ENCODE measurements at regions not wholly inside any gene's neighbourhood (a gene's known extent, or its start where the extent isn't known, plus 50 kb on each side); places are given as distances from the start of the nearest gene placed in this dataset.

DNA sequence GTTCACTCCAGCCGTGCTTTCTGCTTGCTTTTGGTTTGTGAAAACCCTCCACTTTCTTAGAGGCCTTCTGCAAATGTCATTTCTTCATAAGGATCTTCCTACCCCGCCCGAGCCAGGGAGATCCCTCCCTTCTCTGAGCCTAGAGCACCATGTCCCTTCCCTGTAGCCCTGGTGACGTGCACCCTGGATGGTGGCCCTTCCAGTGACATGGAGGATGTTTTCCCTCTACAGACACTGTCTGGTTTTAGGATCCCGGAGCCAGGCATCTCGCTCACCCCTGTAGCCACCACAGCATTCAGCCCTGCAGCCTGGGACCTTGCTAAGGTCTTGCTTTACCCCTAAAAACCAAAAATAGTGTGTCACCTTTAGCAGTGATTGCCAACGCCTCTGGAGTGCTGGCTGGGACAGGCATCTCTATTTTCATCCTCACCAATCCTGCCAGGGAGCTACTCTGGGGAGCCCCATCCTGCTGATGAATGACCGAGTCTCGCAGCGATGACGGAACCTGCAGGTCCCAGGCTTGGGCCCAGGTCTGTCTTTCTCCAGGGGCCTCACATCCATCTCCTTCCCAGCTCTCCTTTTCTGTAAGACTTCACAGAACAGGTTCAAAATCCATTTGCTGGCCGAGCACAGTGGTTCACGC, 394.1 kb upstream of the TNRC6C start:
- no peak for DNase-seq

DNA sequence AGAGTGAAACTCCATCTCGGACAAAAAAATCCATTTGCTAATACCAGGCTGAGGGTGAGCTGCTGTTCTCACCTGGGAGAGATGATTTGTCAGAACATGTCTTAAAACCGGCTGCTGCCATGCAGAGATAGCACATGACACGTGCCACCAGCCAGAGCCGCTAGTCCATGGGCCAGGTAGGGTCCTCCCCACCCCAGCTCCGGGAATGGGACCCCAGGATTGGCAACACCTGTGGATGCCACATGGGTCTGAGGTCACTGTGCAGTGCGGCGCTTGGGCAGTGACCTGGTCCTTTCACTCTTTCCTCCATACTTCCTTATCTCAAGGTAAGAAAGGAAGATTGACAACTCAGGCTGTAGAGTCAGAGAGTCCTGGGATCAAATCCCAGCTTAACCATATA, 393.3 kb upstream of the TNRC6C start:
- DNase-seq: no peak

DNA sequence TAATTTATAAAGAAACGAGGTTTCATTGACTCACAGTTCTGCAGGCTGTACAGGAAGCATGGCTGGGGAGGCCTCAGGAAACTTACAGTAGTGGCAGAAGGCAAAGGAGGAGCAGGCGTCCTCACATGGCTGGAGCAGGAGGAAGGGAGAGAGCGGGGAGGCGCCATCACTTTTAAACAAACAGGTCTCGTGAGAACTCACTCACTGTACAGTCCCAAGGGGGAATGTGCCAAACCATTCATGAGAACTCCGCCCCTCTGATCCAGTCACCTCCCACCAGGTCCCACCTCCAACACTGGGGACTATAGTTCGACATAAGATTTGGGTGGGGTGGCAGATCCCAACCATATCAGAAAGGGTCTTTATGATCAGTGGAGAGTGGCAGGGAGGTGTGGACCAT, 392.4 kb upstream of the TNRC6C start:
- DNase-seq: no peak

DNA sequence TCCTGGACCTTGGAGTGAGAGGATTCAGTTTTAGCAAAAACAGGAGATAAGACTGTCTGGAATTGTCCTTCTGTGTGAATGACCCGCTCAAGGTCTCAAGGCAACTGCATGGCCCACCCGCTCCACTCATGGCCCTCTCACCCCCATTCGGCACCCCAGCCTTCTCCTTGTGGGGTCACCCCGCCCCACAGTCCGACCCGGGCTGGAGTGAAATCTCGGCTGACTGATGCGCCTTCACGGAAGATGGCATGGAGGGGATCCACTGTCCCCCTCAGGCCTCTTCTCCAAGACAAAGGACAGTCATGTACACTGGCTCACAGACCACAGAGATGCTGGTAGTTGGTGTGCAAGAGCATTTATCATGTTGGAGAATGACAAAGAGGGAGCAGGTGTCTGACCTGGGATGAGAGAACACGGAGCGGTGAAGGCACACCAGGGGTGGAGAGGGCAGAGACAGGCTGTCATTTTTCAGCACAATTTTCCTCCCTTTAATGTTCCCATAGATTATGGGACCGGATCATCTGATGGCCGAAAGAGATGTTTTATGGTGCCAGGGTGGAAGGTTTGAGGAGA, 391.9 kb upstream of the TNRC6C start:
- DNase-seq: no peak

DNA sequence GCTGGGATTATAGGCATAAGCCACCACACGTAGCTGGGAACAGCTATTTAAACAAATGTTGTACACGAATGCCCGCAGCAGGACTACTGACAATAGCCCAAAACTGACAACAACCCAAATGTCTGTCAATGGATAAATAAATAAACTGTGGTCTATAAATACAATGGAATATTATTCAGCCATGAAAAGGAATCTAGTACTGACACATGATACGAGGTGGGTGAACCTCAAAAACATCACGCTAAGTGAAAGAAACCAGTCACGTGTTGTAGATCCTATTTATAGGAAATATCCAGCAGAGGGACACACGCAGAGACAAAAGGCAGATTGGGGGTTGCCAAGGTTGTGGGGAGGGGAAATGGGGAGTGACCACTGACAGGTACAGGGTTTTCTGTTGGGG, 390.0 kb upstream of the TNRC6C start:
- no peak for DNase-seq

DNA sequence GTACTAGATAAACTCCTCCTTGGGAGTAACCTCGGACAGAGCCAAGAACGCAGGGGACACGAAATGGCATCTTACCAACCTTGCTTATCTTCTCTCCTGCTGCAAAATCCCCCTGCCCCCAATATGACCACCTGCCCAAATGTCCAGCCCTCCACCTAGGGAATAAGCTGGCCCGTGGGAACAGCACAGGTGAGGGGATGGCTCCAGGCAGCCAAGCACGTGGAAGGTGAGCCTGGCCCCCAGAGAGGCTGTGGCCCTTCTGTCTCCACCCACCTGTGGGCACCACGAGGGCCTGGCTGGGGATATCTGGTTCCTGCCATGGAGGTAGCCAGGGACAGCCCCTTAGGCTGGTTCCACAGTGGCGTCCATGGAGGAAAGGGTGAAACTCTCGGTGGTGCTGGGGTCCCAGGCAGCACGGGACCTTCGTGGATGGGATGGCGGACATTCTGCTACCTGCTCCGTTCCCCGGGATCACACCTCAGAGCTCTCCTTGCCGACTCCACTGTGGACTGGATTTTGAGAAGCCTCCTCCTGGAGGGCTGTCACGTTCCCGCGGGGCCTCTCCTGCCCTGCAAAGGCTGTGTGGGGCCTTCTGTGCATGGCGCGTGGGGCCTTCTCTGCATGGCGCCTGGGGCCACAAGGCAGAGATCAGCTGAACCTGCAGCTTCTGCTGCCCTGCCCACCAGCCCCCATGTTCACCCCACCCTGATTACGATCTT, 388.5 kb upstream of the TNRC6C start:
- no peak for DNase-seq

DNA sequence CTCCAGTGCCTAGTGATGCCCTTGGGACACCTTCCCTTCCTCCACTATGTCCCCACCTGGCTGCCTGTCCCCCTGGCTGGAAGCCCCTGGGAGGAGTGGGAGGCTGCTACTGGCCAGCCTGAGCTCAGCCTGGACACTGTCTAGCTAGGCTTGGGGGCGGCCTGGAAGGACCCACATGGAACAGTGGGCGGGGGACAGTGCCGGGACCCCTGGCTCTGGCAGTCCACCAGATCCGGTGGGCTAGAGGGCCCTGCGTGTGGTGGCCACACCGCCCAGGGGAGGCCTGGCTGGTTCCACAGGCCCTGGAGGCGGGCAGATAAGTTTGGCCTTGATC, 388.0 kb upstream of the TNRC6C start:
- DNase-seq: no peak

DNA sequence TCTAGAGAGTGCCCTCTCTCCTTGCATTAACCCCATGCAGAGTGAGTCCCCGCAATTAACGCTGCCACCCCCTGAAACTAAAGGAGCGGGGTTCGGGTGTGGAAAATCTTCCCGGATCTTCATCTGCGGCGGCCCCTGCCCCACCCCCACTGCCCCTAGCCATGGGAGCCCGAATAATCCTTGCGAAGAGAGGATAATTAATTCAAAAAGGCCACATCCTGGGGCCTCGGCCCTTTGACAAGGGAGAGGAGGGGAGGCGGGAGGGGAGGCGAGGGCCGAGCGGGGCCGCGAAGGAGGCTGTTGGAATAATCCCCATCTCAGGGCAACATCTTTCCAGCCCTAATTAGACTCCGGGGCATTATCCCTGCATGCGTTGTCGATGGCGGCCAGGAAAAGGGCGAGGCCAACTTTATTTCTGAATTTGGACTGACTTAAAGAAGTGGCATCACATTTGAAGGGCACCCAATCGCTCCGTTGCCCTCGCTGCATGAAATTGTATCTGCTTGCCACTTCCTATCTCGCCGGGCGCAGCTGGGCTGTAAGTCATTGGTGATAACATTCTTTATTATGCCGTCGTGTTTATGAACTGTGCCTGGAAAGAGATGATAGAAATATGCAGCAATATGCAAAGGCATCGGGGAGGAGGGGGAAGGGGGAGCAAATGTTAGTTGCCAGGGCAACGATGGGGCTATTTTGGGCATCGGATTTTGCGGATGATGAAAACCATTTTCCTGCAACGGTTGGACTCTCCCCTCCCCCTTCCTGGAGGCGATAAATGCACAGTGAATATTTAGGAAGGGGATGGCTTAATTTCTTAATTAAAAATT, 387.1 kb upstream of the TNRC6C start:
- no peak for DNase-seq

DNA sequence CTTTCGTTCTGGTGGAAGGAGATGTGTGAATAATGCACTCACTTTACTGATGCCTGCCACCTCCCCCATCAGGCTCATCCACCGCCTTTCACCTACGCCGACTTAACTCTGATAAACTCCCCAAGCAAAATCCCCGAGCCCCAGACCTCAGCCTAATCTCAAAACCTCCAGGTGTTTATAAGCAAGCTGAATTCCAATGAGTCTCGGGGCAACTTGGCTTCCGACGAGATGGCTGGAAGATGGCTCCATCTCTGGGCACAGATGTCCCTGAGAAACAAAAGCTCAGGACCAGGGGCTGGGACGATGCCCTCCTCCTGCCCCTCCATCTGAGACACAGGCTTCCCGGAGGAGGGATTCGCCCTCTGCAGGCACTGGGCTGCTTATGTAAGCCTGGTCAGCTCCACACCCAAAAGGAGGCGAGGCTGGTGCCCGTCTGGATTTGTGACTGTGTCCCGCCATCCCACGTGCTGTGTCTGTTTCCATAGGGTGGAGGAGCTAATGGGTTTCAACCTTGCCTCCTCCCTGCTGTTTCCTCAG, 386.4 kb upstream of the TNRC6C start:
- DNase-seq: no peak

DNA sequence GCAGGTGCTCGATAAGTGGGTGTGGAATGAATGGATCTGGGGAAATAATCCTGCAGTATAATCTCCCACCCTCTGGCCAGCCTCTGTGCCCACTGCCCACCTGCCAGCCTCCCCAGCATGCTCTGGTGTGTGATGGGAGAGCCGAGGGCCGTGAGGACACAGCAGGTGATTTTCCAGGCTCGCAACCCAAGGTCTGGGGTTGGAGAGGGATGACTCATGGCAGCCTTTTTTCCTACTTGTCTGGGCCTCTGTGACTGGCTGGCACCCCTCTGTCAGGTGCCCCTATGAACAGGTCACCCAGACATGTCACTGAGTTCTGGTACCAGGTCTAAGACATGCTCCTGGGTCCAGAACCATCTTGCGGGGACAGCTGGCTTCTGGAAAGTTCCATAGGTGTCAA, 385.7 kb upstream of the TNRC6C start:
- no peak for DNase-seq

DNA sequence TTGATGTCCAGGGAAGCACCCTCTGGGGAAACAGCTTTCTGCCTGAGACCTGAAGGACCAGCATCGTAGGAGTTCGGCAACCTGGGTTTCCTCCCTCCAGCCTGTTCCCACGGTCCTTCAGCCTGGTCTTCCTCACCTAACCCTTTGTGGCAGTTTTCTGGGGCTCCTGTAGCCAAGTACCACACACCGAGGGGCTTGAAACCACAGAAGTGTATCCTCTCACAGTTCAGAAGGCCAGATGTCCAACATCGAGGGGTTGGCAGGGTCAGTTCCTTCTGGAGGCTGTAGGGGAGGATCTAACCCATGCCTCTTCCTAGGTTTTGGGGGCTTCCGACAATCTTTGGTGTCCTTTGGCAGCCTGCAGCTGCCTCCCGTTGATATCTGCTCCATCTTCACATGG, 381.0 kb upstream of the TNRC6C start:
- no peak for DNase-seq

DNA sequence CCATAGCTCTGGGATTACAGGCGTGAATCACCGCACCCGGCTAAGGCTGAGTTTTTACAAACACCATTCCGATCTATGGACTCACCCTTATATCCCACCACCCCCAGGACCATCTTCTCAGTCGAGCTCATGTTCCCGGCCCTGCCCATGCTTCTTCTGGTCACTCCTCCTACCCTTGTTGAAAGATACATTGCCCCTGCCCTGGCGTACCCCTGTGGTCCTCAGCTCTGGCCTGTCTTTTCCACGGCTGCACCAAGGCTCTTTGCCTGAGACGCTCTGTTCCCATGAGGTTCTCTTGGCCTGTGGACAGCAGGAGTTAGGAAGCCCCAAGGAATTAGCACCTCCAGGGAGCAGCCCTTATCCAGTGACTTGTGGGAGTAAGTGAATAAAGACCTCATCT, 379.4 kb upstream of the TNRC6C start:
- no peak for DNase-seq

DNA sequence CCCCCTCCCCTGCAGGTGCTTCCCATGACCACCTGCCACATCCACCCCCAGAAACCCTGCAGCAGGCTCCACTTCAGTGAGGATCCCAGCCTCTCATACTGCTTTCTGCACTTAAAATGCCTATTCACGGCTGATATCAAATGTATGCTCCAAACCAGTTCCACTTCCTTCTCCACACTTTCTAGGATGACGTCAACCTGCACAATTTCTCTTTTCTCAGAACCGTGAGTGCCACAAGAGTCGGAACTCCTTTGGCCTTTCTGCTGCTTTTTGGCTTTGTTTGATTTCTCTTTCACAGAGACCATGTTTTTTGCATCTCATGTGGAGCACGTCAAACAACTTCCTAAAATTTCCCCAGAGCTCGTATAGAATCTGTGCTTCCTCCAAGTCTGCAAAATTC, 378.8 kb upstream of the TNRC6C start:
- no peak for DNase-seq

DNA sequence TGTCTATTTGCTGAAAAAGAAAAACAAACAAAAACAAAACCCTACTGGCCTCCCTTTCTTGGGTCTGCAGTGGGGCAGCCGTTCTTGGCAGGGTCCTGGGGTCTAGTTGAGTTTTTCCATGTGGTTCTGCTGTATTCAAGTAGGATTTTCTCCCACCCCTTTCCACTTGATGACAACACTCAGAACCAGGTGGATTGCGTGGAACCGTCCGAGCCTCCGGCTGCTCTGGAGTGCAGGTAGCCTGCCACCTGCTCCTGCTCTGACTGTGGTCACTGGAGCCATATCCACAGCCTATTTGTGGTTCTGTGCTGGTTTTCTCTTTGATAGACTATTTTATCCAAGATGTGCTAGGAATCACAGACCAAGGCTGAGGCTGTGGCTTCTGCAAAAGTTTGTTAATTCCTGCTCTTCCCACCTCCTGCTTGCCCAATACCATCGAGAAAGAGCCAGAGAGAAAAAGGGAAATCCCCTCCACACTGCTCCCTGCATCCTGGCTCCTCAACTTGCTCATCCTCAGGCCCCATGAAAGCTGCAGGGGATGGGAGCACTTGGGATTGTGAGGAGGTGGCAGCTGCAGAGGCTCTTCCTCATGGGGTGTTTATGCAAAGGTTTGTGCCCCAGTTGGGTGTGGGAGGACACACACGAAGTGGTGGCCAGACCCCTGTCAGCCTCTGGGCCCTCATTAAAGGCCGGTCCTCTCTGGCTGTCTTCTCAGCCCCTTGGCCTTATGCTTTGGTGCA, 377.8 kb upstream of the TNRC6C start:
- DNase-seq: no peak

DNA sequence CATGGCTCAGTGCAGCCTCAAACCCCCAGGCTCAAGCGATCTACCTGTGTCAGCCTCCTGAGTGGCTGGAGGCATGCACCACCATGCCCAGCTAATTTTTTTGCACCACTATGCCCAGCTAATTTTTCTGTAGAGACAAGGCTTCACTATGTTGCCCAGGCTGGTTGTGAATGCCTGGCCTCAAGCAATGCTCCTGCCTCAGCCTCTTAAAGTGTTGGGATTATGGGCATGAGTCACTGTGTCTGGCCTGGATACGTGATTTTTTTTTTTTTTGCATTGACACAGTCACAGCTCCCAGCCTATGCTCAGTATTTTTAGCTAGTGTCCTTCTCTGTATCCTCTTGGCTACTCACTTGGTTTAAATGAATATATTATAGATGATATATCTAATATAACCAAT, 377.0 kb upstream of the TNRC6C start:
- no peak for DNase-seq

DNA sequence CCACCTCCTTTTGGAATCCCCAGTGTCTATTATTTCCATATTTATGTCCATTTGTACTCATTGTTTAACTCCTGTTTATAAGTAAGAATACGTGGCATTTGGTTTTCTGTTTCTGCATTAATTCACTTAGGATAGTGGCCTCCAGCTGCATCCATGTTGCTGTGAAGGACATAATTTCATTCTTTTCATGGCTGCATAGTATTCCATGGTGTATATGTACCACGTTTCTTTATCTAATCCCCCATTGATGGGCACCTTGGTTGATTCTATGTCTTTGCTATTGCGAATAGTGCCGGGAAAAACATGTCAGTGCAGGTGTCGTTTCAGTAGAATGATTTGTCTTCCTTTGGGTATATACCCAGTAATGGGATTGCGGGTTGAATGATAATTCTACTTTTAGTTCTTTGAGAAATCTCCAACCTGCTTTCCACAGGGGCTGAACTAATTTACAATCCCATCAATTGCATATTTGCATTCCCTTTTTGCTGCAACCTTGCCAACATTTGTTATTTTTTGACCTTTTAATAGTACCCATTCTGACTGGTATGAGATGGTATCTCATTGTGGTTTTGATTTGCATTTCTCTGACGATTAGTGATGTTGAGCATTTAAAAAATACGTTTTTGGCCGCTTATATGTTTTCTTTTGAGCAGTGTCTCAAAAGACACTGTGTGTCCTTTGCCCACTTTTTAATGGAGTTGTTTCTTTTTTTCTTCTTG, 373.2 kb upstream of the TNRC6C start:
- no peak for DNase-seq

DNA sequence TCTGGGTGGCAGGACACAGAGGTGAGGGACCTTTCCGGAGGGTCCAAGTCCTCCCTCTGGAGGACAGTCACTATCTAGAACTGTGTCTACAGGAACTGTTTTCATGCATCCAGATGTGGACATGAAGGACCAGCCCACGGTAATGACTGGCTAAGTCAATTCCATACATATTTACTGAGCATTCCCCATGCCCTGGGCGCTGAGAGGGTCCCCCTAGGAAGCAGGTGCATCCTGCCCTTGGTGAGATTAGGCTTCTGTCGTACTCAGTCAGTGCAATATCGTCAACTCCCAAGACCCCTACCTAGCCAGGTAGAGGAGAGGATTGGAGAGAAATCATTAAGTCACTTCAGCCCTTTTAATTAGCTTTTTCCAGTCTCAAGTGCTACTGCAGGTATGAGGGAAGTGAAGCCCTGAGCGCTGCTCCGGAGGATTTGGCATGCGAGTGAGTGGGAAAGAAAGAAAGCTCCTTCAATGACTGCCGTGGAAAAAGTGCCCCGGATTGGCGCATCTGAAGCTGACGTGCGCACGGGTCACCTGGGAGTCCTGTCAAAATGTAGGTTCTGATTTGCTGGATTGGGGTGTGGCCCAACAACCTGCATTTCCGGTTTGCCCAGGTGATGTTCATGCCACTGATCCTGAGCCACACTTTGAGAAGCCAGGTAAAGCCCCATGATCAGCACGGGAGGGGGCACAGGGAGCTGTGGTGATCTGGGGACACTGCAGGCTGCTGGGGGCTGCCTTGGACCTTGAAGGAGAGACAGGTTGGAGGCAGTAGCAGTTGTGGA, 367.4 kb upstream of the TNRC6C start:
- DNase-seq: no peak

DNA sequence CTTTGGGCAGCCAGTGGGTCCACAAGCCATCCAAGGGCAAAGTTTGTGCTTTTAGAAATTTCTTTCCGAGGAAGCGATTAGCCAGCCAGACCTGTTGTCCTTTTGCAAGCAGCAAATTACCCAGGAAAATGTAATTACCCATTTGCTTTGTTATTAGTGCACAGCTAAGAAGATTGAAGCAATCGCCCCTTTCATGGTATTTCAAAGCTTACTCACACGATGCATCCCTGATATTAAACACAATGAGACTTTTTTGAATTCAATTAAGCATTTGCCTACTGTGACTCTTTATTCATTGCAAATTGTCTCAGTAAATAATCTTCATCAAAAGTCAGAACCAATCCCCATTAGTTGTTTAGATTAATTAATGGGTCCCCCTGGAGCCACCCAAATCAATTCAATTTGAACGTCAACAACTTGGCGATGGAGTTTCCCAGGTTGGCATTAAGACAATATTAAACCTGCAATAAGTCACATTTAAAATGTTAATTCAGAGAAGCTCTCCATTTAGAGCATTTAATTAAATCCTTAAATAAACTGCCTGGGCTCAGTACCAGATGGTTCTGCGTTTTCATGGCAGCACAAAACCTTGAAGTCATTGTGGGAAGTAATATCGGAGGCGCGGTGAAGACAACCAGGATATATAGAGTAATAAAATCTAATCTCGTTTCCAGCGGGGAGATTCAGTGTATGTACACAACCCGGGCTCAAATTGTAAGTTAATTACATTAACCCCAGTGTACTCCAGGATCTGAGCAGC, 366.2 kb upstream of the TNRC6C start:
- no peak for DNase-seq

DNA sequence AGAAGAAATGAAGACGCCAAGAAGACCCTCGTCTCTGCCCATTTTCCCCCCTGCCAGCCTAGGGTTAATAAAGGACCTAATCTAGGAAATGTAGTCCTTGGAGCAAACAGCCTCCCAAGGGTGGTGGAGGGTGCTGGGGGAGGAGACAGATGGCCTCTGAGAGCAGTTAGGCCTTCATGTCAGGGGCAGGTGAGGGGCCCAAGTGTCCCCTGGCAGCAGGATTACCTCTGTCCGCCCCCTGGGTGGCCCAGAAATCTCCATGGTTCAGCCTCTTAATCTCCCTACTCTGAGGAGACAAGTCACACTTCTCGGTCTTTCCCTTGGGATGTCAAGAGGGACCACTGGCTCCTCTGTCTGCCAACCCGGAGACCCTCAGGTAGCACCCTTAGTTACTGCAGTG, 365.4 kb upstream of the TNRC6C start:
- DNase-seq: no peak

DNA sequence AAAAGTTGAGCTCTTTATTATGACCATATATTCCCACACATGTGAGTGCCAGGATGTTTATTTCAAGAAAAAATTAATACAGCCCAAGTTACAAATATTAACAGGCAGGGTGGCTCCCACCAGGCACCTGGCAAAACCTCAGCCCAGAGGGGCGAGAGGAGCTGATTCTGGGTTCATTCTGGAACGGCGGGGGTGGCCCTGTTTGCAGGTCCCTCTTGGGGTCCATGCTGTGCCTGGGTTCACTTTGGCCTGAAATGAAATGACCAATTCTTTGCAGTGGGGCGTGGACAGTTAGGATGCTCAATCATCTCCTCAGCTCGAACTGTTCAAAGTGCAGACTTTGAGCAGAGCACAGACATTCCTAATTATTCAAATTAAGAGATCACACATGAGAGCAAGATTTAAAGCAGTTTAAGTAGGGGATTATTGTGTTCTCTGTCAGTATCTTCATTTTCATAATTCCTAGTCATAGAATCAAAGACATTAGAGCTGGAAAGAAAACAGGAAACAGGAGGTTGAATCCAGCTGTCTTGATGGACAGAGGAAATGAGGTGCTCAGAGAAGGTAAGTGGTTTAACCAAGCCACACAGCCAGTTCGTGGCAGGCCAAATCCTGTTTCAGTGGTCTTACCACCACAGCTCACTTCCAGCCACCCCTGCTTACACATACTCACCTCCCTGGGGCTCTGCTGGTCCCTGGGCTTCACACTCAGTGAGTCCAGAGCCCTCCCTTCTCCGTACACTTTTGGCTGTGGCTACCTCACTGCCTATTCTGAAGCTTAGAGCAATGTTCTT, 363.9 kb upstream of the TNRC6C start:
- DNase-seq: no peak
